Neuron (in vitro differentiated cells): ENCODE measurements at regions not wholly inside any gene's neighbourhood (a gene's known extent, or its start where the extent isn't known, plus 50 kb on each side); places are given as distances from the start of the nearest gene placed in this dataset.

Experiments used
- H2AFZ ChIP-seq: one replicate; pipeline ENCODE4 v1.6.1; 2013; ENCODE audit warnings: low read depth, mild to moderate bottlenecking, inconsistent platforms, low read length, moderate library complexity
- H3K27me3 ChIP-seq: one replicate; pipeline ENCODE4 v1.6.1; 2013; ENCODE audit warnings: low read length; ENCODE audit not compliant: insufficient read depth
- H3K36me3 ChIP-seq: one replicate; pipeline ENCODE4 v1.6.1; 2013; ENCODE audit warnings: low read length; ENCODE audit not compliant: insufficient read depth
- H3K4me1 ChIP-seq: one replicate; pipeline ENCODE4 v1.6.1; 2013; ENCODE audit warnings: low read length; ENCODE audit not compliant: insufficient read depth
- H3K4me3 ChIP-seq: 2 replicates; pipeline ENCODE4 v1.5.1; 2013; ENCODE audit warnings: mild to moderate bottlenecking, low read length, moderate library complexity
- H3K9me3 ChIP-seq: one replicate; pipeline ENCODE4 v1.6.1; 2013; ENCODE audit warnings: low read length

- Histone ChIP-seq H3K36me3 (no peaks in the 10 kb centered on the region), H3K4me1 (no peaks in the 10 kb centered on the region), H3K27me3 (no peaks in the 10 kb centered on the region), H3K9me3 (no peaks in the 10 kb centered on the region), H3K4me3 (no peak overlapping the region), H2AFZ (no peak overlapping the region)
These were observed 260.7 kb upstream of the PPP2R2D start for GRCh38 chr10:131640045-131640644.

GRCh38 chr10:131641231-131641630 lies 259.6 kb upstream of the PPP2R2D start:
- H3K4me1 ChIP-seq = no peaks in the 10 kb centered on the region
- no peaks in the 10 kb centered on the region for H3K27me3 ChIP-seq
- H3K4me3 ChIP-seq = no peak overlapping the region
- no peaks in the 10 kb centered on the region for H3K9me3 ChIP-seq
- no peak overlapping the region for H2AFZ ChIP-seq
- H3K36me3 ChIP-seq = no peaks in the 10 kb centered on the region

- H3K4me1 ChIP-seq = no peaks in the 10 kb centered on the region
- H3K9me3 ChIP-seq = no peaks in the 10 kb centered on the region
- no peak overlapping the region for H2AFZ ChIP-seq
- no peaks in the 10 kb centered on the region for H3K27me3 ChIP-seq
- no peaks in the 10 kb centered on the region for H3K36me3 ChIP-seq
- H3K4me3 ChIP-seq = no peak overlapping the region
These were observed 258.9 kb upstream of the PPP2R2D start for GRCh38 chr10:131641898-131642297.

DNA sequence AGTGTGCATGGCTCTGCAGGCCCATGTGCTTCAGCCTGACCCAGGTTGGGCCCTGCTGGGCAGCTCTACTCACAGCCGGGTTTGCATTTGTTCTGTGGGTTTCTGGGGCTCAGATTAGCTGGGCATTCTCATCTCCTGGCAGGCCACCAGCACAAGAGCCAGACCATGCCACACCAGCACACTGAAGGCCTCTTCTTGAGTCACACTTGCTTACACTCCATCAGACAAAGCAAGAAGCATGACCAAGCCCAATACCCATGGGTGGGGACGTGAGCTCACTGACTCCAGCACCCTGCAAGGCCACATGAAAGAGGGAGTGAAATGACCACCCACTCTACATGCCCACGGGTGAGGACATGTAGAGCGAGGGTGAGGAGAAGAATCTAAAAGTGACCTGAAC lies 257.8 kb upstream of the PPP2R2D start:
- no peaks in the 10 kb centered on the region for H3K4me1 ChIP-seq
- no peaks in the 10 kb centered on the region for H3K9me3 ChIP-seq
- no peaks in the 10 kb centered on the region for H3K36me3 ChIP-seq
- no peak overlapping the region for H2AFZ ChIP-seq
- no peaks in the 10 kb centered on the region for H3K27me3 ChIP-seq
- no peak overlapping the region for H3K4me3 ChIP-seq

GRCh38 chr10:131644289-131644688 lies 256.5 kb upstream of the PPP2R2D start:
- Histone ChIP-seq H3K4me1 (no peaks in the 10 kb centered on the region), H2AFZ (no peak overlapping the region), H3K36me3 (no peaks in the 10 kb centered on the region), H3K27me3 (no peaks in the 10 kb centered on the region), H3K4me3 (no peak overlapping the region), H3K9me3 (no peaks in the 10 kb centered on the region)

- Histone ChIP-seq H2AFZ (no peak overlapping the region), H3K4me3 (no peak overlapping the region), H3K9me3 (no peaks in the 10 kb centered on the region), H3K36me3 (no peaks in the 10 kb centered on the region), H3K27me3 (no peaks in the 10 kb centered on the region), H3K4me1 (no peaks in the 10 kb centered on the region)
These were observed 255.7 kb upstream of the PPP2R2D start for GRCh38 chr10:131644864-131645658.

- Histone ChIP-seq H3K9me3 (no peaks in the 10 kb centered on the region), H2AFZ (no peak overlapping the region), H3K27me3 (no peaks in the 10 kb centered on the region), H3K36me3 (no peaks in the 10 kb centered on the region), H3K4me3 (no peak overlapping the region), H3K4me1 (no peaks in the 10 kb centered on the region)
These were observed 255.1 kb upstream of the PPP2R2D start for GRCh38 chr10:131645756-131646155.

DNA sequence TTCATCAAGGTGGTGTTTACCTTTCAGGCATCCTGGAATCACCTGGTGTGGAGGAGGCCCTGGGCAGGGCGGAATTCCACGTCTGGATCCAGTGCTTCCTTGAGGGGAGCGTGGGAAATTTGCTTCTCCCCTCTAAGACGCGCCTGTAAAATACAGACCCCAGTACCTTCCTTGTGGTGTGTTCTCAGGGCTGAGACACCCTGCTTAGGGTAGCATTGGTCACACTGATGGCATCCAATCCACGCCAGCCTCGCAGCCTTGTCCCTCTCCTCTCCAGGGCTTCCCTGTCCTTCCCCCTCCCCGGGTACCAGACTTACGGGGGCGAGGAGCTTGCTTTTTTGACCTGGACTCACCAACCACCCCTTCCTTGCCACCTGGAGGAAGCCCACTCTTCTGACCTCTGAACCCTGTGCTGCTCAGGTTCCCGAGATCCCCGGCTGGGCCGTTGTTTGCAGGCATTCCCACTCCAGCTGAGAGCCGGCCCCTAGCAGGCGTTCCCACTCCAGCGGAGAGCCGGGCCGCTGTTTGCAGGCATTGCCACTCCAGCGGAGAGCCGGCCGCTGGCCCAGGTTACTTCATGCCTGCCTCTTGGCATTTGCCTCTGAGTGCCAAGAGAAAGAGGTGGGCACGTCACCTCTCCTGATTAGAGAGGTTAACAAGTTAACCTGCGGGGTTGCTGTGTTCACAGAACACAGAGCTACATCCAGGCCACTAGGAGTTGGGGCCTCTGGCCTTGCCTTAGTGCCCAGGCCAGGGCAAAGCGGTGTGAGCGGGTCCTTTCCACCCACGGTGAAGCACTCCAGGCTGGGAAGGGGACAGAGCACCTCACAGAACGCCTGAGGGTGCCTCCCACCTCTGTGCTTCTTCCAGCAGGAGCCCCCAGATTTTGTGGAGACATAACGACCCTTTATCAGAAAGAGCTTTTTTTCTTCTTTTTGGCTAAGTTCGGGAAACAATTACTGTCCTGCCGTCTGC lies 254.0 kb upstream of the PPP2R2D start:
- no peak overlapping the region for H2AFZ ChIP-seq
- H3K9me3 ChIP-seq = no peaks in the 10 kb centered on the region
- H3K4me1 ChIP-seq = peaks cover 2% of the 10 kb centered on the region
- no peaks in the 10 kb centered on the region for H3K36me3 ChIP-seq
- H3K27me3 ChIP-seq = no peaks in the 10 kb centered on the region
- H3K4me3 ChIP-seq = no peak overlapping the region

DNA sequence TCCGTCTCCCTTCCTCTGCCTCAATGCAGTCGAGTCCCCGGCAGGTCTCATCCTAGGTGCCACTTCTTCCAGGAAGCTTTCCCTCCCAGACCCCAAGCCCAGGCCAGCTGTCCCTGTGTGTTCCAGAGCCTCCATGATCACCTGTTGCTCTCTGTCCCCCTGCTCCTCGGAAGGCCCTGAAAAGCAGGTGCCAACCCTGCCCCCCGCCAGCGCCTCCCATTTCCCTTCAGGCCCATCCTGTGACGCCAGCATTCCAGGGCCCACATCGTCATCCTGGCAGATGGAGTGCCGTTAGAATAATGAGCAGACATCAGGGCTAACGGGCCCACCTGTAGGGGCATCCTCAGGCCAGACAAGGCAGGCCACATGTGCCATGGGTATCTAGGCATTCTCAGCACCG lies 253.0 kb upstream of the PPP2R2D start:
- Histone ChIP-seq H3K27me3 (no peaks in the 10 kb centered on the region), H3K4me1 (peaks cover 2% of the 10 kb centered on the region), H3K4me3 (no peak overlapping the region), H3K9me3 (no peaks in the 10 kb centered on the region), H3K36me3 (no peaks in the 10 kb centered on the region), H2AFZ (no peak overlapping the region)

DNA sequence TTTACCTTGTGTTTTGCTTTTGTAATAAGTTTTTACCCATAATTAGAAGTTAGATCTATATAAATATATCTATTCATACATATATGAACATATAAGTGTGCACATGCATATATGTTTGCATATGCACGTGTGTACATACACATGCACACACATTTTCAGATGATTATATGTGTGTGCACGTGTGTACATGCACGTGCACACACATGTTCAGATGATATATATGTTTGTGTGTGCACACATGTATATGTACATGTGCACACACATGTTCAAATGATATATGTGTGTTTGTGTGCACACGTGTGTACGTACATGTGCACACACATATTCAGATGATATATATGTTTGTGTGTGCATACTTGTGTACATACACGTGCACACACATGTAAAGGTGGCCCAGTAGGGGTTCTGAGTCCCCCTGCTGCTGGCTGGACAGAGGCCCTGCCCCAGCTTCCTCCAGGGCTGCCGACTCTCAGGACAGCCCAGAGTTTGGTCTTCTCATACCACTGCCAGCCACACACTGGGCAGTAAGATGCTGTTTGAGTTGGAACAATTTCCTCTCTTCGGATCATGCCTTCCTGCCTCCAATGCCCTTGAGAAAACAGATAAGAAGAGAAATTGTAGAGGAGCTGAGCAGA lies 252.3 kb upstream of the PPP2R2D start:
- Histone ChIP-seq H3K4me1 (peaks cover 2% of the 10 kb centered on the region), H3K9me3 (no peaks in the 10 kb centered on the region), H3K4me3 (no peak overlapping the region), H2AFZ (no peak overlapping the region), H3K36me3 (no peaks in the 10 kb centered on the region), H3K27me3 (no peaks in the 10 kb centered on the region)

DNA sequence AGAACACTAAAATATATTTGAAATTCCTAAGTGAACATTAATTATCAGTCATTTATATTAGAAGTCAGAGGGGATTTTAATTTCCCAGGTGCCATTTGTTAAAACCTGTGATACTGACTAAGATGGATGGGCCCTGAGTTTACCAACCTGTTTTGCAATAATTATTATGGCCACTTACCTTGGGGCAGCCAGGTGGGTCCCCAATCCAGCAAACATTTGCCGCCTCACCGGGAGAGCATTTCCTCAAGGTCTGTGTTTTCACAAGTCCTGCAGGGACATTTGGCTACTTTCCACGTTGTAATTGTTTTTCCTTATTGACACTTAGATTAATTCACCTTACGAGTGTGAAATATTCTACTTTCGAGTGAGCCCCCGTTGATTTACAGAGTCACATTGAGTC lies 251.2 kb upstream of the PPP2R2D start:
- H3K9me3 ChIP-seq = no peaks in the 10 kb centered on the region
- H3K4me1 ChIP-seq = peaks cover 2% of the 10 kb centered on the region
- H3K27me3 ChIP-seq = no peaks in the 10 kb centered on the region
- H3K36me3 ChIP-seq = no peaks in the 10 kb centered on the region
- no peak overlapping the region for H3K4me3 ChIP-seq
- no peak overlapping the region for H2AFZ ChIP-seq

DNA sequence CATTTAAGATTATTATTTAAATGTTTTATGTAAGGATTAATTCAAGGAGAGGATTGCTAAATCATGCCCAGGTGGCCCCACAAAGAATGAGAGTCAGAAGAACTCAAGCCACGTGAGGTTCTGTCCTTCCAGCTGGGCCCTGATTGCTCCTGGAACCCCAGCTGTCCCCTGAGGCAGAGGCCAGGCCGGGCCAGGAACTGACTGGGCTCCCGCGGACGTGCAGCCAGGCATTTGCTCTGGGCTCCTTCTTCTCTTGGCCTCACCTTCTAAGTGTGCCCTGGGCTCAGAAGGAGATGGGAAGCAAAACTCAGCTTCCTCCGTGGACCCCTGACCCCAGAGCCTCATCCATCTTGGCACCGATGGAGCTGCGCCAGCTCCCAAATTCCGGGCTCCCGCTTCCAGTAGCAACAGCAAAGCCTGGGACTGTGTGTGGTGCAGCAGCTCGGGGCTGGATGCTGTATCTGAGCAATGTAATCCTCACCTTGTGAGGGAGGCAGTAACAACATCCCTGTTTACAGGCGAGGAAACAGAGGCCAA lies 250.6 kb upstream of the PPP2R2D start:
- no peaks in the 10 kb centered on the region for H3K36me3 ChIP-seq
- H3K4me1 ChIP-seq = peaks cover 2% of the 10 kb centered on the region
- H2AFZ ChIP-seq = no peak overlapping the region
- no peaks in the 10 kb centered on the region for H3K27me3 ChIP-seq
- no peak overlapping the region for H3K4me3 ChIP-seq
- no peaks in the 10 kb centered on the region for H3K9me3 ChIP-seq
